Sigmoid colon (tissue), 3 donors: ENCODE measurements at regions not wholly inside any gene's neighbourhood (a gene's known extent, or its start where the extent isn't known, plus 50 kb on each side); places are given as distances from the start of the nearest gene placed in this dataset.

Experiments
- CTCF ChIP-seq, 4 experiments: fragments of 450-650 bp in 3 of 4; fragments of 200-600 bp in 1 of 4; IDR thresholded peaks; one replicate each; pipeline ENCODE4 v1.5.1; 2016 to 2019; ENCODE audit warnings: antibody characterized with exemption in 4 of 4, mild to moderate bottlenecking in 3 of 4, moderate library complexity in 2 of 4
- POLR2A ChIP-seq, 2 donors: fragments of 450-650 bp; IDR thresholded peaks; one replicate each; pipeline ENCODE4 v1.6.1; 2016; ENCODE audit warnings: antibody characterized with exemption in 2 of 2, mild to moderate bottlenecking in 2 of 2, moderate library complexity in 2 of 2

DNA sequence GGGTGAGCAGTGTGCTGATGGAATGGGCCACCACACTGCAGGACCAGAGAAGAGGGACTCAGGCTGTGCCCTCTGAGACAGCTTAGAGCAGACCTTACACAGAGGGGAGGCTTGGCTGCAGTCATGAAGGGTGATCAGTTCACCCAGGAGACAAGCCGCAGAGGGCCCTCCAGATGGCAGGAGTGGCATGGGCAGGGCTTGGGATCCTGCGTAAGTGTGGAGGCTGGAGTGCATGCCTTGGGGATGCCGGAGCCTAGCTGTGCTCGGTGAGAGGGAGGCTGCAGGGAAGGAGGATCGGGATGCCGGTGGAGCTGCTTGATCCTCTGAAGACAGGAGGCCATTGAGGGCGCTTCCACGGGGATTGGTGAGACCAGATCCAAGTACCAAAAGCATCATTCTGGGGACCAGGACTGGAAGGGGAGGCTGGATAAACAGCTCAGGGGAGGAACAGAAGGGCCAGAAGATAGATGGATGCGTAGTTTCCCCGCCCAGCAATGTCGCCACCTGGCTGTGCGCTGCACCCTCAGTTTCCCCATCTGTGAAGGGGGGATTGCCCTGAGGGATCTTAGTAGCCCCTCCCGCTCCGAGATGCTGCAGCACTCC lies 163.4 kb downstream of the INHBB start:
- TF ChIP-seq CTCF (IDR thresholded peaks at IDR 0.05) = no peak
- no peak for TF ChIP-seq POLR2A (IDR thresholded peaks at IDR 0.05)
